Heart right ventricle (tissue), 16 donors: ENCODE measurements at regions not wholly inside any gene's neighbourhood (a gene's known extent, or its start where the extent isn't known, plus 50 kb on each side); places are given as distances from the start of the nearest gene placed in this dataset.

Source experiments
- ATAC-seq, 8 donors: fragments of 200-7000 bp; cut with Tn5 transposase; one replicate each; pipeline ENCODE4 v1.9.1; 2020; ENCODE audit warnings: mild to moderate bottlenecking in 8 of 8, moderate library complexity in 8 of 8, moderate number of reproducible peaks in 1 of 8
- DNase-seq, 2 donors: peaks; one replicate each; pipeline ENCODE4 v3.0.0-alpha.2; 2020
- H3K27ac ChIP-seq, 10 donors: fragments of 200-600 bp; sonication (generic) in 2 of 10; one replicate each; pipeline versions ENCODE4 v1.5.0 to v1.8.0; 2020 to 2022; ENCODE audit warnings: mild to moderate bottlenecking in 3 of 10
- H3K27me3 ChIP-seq, 7 donors: fragments of 200-600 bp; one replicate each; pipeline ENCODE4 v1.8.0; 2021 to 2022; ENCODE audit warnings: mild to moderate bottlenecking in 2 of 7
- H3K36me3 ChIP-seq, 9 donors: fragments of 200-600 bp; sonication (generic) in 1 of 9; one replicate each; pipeline versions ENCODE4 v1.5.0 to v1.8.0; 2020 to 2022; ENCODE audit warnings: mild to moderate bottlenecking in 2 of 9
- H3K4me1 ChIP-seq, 9 donors: fragments of 200-600 bp; sonication (generic) in 1 of 9; one replicate each; pipeline versions ENCODE4 v1.5.0 to v1.8.0; 2020 to 2022; ENCODE audit warnings: mild to moderate bottlenecking in 4 of 9
- H3K4me3 ChIP-seq, 10 donors: fragments of 200-600 bp; sonication (generic) in 2 of 10; one replicate each; pipeline versions ENCODE4 v1.5.0 to v1.8.0; 2020 to 2022; ENCODE audit warnings: mild to moderate bottlenecking in 7 of 10, moderate library complexity in 2 of 10
- H3K9me3 ChIP-seq, 11 donors: fragments of 200-600 bp in 10 of 11; sonication (generic) in 2 of 11; one replicate each; pipeline versions ENCODE4 v1.5.0 to v1.8.0; 2013 to 2022; ENCODE audit warnings: mild to moderate bottlenecking in 2 of 11, control low read depth in 1 of 11, moderate library complexity in 1 of 11
- CTCF ChIP-seq, 9 donors: fragments of 200-600 bp; sonication (generic) in 2 of 9; IDR thresholded peaks; one replicate each; pipeline versions ENCODE4 v1.5.0 to v1.8.0; 2021 to 2022; ENCODE audit warnings: antibody characterized with exemption in 9 of 9, mild to moderate bottlenecking in 5 of 9, moderate library complexity in 1 of 9
- WGBS, 2 donors: extraction: QIAGEN DNeasy Blood & Tissue Kit; methylation state at CpG; one replicate each; pipeline ENCODE4 v1.1.7; 2013; ENCODE audit warnings: inconsistent platforms in 1 of 2; 5-methylcytosine and 5-hydroxymethylcytosine counted together
- intact Hi-C, 10 donors: fragments of 100-400 bp; cut with DNase I; formaldehyde crosslinking; loops; one replicate each; pipeline versions ENCODE4 v1.11.1 to v1.14.2; 2022
- donor health status: Arrhythmogenic right ventricular cardiomyopathy.
- donor health status: ischemic (EF 13 %, LVEDD 7.1; RV severe dilation, severe dysfunction).
- donor health status: healthy with polysubstance abuse.
- donor health status: DM: no; HTN: yes; CAD: no.
- donor health status: DM: no; HTN: no; CAD: no.
- donor health status: ischemic (EF 25% LVEDD 6.9; RV normal size, moderate dysfunction).
- donor health status: ischemic (EF 25% LVEDD 5.7; RV mildly dilated, moderate dysfunction).
- donor health status: healthy.
- donor health status: DM: yes; HTN: yes; CAD: no.
- donor health status: Ischemic cardiomyopathy.
- donor health status: ischemic (EF 35%, LVEDD 5.7; RV mildly dilated, moderate dysfunction).
- donor health status: nonischemic (EF 11% LVEDD 7.7; RV severe dilation, severe dysfunction).
- donor health status: DM: yes; HTN: yes; CAD: no.
- donor health status: PGD.
- donor health status: ischemic (EF 29% LVEDD 5.4; RV normal size, mild dysfunction).
- donor health status: nonischemic (EF 23%, LVEDD 6.1; RV moderate dilation, normal function).

GRCh38 chr15:70267879-70268278, 170.2 kb upstream of the TLE3 start:
- ATAC-seq (no peak), DNase-seq (no peak)
- peak overlapping the region in 1 of 10 donors; percentile 70 for H3K27ac ChIP-seq
- TF ChIP-seq CTCF (IDR thresholded peaks at IDR 0.05) = no peak
- H3K9me3 ChIP-seq = no peaks in the 10 kb centered on the region
- H3K27me3 ChIP-seq = no peaks in the 10 kb centered on the region
- H3K36me3 ChIP-seq = no peaks in the 10 kb centered on the region
- intact Hi-C loops = loop anchor here in 6 of 10 donors (5.0 to 10.0 kb wide), 4 partner anchors 153 to 176 kb away; partner anchors contain the start of gene TLE3 (in 2 of the 6)
- 93% methylated on average over 6 of the region's 6 CpGs for WGBS, 2 donors
- H3K4me3 ChIP-seq = no peak overlapping the region
- peaks cover 27 to 94% (median 83%) of the 10 kb centered on the region in 9 donors for H3K4me1 ChIP-seq

- intact Hi-C loops = loop anchor here in 6 of 10 donors (5.0 to 10.0 kb wide), 4 partner anchors 153 to 175 kb away; partner anchors contain the start of gene TLE3 (in 2 of the 6)
- DNase-seq (no peak), ATAC-seq (no peak)
- H3K27ac ChIP-seq = peak overlapping the region in 2 of 10 donors; percentile 25 to 70
- H3K27me3 ChIP-seq = no peaks in the 10 kb centered on the region
- no peaks in the 10 kb centered on the region for H3K36me3 ChIP-seq
- H3K9me3 ChIP-seq = no peaks in the 10 kb centered on the region
- TF ChIP-seq CTCF (IDR thresholded peaks at IDR 0.05) = no peak
- H3K4me3 ChIP-seq = no peak overlapping the region
- WGBS, 2 donors = 98% methylated on average over 2 of the region's 2 CpGs
- H3K4me1 ChIP-seq = peaks cover 27 to 100% (median 88%) of the 10 kb centered on the region in 9 donors
Observed at GRCh38 chr15:70267306-70267705, 169.6 kb upstream of the TLE3 start.

GRCh38 chr15:70266412-70267121, 168.8 kb upstream of the TLE3 start:
- H3K27ac ChIP-seq = peak overlapping the region in 3 of 10 donors; percentile 25 to 70 (median 31)
- 35 to 53% methylated on average over 24 of the region's 24 CpGs for WGBS, 2 donors
- intact Hi-C loops = loop anchor here in 6 of 10 donors (5.0 to 10.0 kb wide), 4 partner anchors 152 to 174 kb away; partner anchors contain the start of gene TLE3 (in 2 of the 6)

GRCh38 chr15:70265986-70266385, 168.3 kb upstream of the TLE3 start:
- WGBS, 2 donors = 72 to 77% methylated on average over 8 of the region's 8 CpGs
- Histone ChIP-seq H3K9me3 (no peaks in the 10 kb centered on the region), H3K27ac (peak overlapping the region in 2 of 10 donors; percentile 25 to 70), H3K36me3 (no peaks in the 10 kb centered on the region), H3K4me1 (peaks cover 20 to 90% (median 77%) of the 10 kb centered on the region in 9 donors), H3K4me3 (no peak overlapping the region), H3K27me3 (no peaks in the 10 kb centered on the region)
- intact Hi-C loops = loop anchor here in 6 of 10 donors (5.0 to 10.0 kb wide), 4 partner anchors 151 to 174 kb away; partner anchors contain the start of gene TLE3 (in 2 of the 6)
- TF ChIP-seq CTCF (IDR thresholded peaks at IDR 0.05) = no peak
- no peak for ATAC-seq
- DNase-seq = no peak

More at GRCh38 chr15:70266412-70267121, 168.8 kb upstream of the TLE3 start:
- Histone ChIP-seq H3K27me3 (no peaks in the 10 kb centered on the region), H3K4me1 (peaks cover 24 to 96% (median 83%) of the 10 kb centered on the region in 9 donors), H3K36me3 (no peaks in the 10 kb centered on the region), H3K9me3 (no peaks in the 10 kb centered on the region), H3K4me3 (no peak overlapping the region)
- DNase-seq = peak; percentile 71 to 74
- ATAC-seq = peak; percentile 35 to 75 (median 58)
- TF ChIP-seq CTCF (IDR thresholded peaks at IDR 0.05) = no peak
